ENCODE measurements at regions not wholly inside any gene's neighbourhood (a gene's known extent, or its start where the extent isn't known, plus 50 kb on each side); places are given as distances from the start of the nearest gene placed in this dataset.
"Not testable (repeated sequence)": the region's sequence is repeated elsewhere in the genome, so short reads cannot be mapped to it uniquely, and the experiment has no call there.

DNA sequence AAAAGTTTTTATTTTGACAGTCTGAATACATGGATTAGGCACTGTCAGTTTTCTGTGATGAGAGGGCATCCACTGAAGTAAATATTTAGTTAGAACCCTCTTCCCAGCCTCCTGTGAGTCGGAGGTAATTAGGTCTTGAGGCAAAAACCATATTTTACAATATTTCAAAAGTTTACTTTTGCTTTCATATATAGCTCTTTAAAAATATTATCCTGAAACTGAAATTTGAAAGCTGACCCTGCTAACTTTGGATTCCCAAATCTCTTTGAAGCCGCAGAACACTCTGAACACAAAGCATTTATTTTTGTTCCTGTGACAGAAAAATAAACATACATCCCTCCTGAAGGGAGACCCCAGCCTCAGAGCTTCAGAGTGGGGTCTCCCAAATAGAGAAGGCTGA lies 317.4 kb downstream of the KIF20B start:
- WGBS (ENCODE audit: insufficient coverage): 92% methylated on average over 1 of the region's 2 CpGs
- Histone ChIP-seq H3K27me3 (replicated peaks in 1 of 2; ENCODE audit: control insufficient read depth in 2 of 2, extremely low read depth in 1 of 2, insufficient read depth in 2 of 2, low read length in 1 of 2) (no peaks in the 10 kb centered on the region), H3K27ac (ENCODE audit: low read length) (no peak overlapping the region), H3K9me3 (no peaks in the 10 kb centered on the region), H3K4me3 (ENCODE audit: control insufficient read depth in 1 of 2, extremely low read depth in 1 of 2, low read length in 1 of 2) (no peak overlapping the region), H3K4me1 (ENCODE audit: control insufficient read depth in 1 of 2, extremely low read depth in 1 of 2, insufficient read depth in 2 of 2, low read length in 2 of 2) (no peaks in the 10 kb centered on the region), H3K36me3 (ENCODE audit: control insufficient read depth in 2 of 2, extremely low read depth in 1 of 2, insufficient read depth in 1 of 2, low read length in 1 of 2) (no peaks in the 10 kb centered on the region)
- POLR2A ChIA-PET: no interaction called here
- Mint-ChIP-seq H3K36me3 (no peaks in the 10 kb centered on the region), H3K27ac (no peak overlapping the region), H3K27me3 (peaks cover 1 to 3% of the 10 kb centered on the region in 2 donors), H3K4me3 (no peak overlapping the region), H3K9me3 (peaks cover 0 to 5% (median 0%) of the 10 kb centered on the region in 3 donors), H3K4me1 (no peaks in the 10 kb centered on the region)
- DNase-seq (no peak), ATAC-seq (replicated peaks in 1 of 4) (no peak)
- CTCF ChIA-PET: no interaction called here

DNA sequence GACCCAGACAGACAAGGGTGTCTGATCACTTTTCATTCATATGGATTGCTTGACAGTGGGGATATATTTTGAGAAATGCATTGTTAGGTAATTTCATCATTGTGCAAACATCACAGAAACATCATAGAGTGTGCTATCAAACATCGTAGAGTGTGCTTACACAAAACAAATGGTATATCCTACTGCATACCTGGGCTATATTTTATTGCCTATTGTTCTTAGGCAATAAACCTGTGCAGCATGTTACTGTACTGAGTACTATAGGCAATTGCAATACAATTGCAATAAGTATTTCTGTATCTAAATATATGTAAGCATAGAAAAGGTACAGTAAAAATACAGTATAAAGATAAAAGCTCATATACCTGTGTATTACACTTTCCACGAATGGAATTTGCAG lies 319.1 kb downstream of the KIF20B start:
- ChIA-PET POLR2A (no interaction called here), CTCF (no interaction called here)
- no peaks in the 10 kb centered on the region for H3K4me1 Mint-ChIP-seq
- H3K36me3 Mint-ChIP-seq: no peaks in the 10 kb centered on the region
- no peak overlapping the region for H3K4me3 Mint-ChIP-seq
- no peaks in the 10 kb centered on the region for H3K27me3 ChIP-seq (replicated peaks in 1 of 2; ENCODE audit: control insufficient read depth in 2 of 2, extremely low read depth in 1 of 2, insufficient read depth in 2 of 2, low read length in 1 of 2)
- peaks cover 3% of the 10 kb centered on the region in 2 donors for H3K27me3 Mint-ChIP-seq
- no peaks in the 10 kb centered on the region for H3K36me3 ChIP-seq (ENCODE audit: control insufficient read depth in 2 of 2, extremely low read depth in 1 of 2, insufficient read depth in 1 of 2, low read length in 1 of 2)
- no peak overlapping the region for H3K27ac Mint-ChIP-seq
- H3K4me1 ChIP-seq (ENCODE audit: control insufficient read depth in 1 of 2, extremely low read depth in 1 of 2, insufficient read depth in 2 of 2, low read length in 2 of 2): no peaks in the 10 kb centered on the region
- H3K9me3 Mint-ChIP-seq: peaks cover 0 to 5% (median 0%) of the 10 kb centered on the region in 3 donors
- no peak overlapping the region for H3K4me3 ChIP-seq (ENCODE audit: control insufficient read depth in 1 of 2, extremely low read depth in 1 of 2, low read length in 1 of 2)
- ATAC-seq (replicated peaks in 1 of 4): no peak
- H3K27ac ChIP-seq (ENCODE audit: low read length): no peak overlapping the region
- DNase-seq: no peak
- H3K9me3 ChIP-seq: no peaks in the 10 kb centered on the region
- WGBS (ENCODE audit: insufficient coverage): no CpG with 5 or more reads among the region's 2 CpGs

DNA sequence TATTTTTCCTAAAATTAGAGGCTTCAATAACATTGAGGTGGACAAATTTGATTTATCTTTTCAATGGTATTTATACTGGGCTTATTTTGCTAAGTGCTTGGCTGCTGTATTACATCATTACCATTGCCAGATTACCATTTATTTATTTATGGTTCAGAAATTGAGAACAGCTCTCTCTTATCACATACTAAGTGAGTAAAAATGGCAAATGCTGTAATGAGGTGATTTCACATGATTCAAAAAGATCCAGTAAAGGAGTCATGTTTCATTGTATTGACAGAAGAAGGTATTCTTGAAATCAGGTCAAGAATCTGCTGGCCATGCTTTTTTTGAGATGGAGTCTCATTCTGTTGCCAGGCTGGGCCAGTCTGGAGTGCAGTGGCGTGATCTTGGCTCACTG lies 322.6 kb downstream of the KIF20B start:
- H3K4me3 Mint-ChIP-seq: no peak overlapping the region
- H3K27me3 Mint-ChIP-seq: peaks cover 3% of the 10 kb centered on the region in 2 donors
- ChIA-PET CTCF (no interaction called here), POLR2A (no interaction called here)
- no peak overlapping the region for H3K27ac ChIP-seq (ENCODE audit: low read length)
- H3K4me1 Mint-ChIP-seq: no peaks in the 10 kb centered on the region
- 0% methylated on average over 1 of the region's 1 CpG for WGBS (ENCODE audit: insufficient coverage)
- H3K9me3 ChIP-seq: no peaks in the 10 kb centered on the region
- H3K4me3 ChIP-seq (ENCODE audit: control insufficient read depth in 1 of 2, extremely low read depth in 1 of 2, low read length in 1 of 2): no peak overlapping the region
- H3K4me1 ChIP-seq (ENCODE audit: control insufficient read depth in 1 of 2, extremely low read depth in 1 of 2, insufficient read depth in 2 of 2, low read length in 2 of 2): no peaks in the 10 kb centered on the region
- H3K27ac Mint-ChIP-seq: no peak overlapping the region
- H3K36me3 ChIP-seq (ENCODE audit: control insufficient read depth in 2 of 2, extremely low read depth in 1 of 2, insufficient read depth in 1 of 2, low read length in 1 of 2): no peaks in the 10 kb centered on the region
- H3K27me3 ChIP-seq (replicated peaks in 1 of 2; ENCODE audit: control insufficient read depth in 2 of 2, extremely low read depth in 1 of 2, insufficient read depth in 2 of 2, low read length in 1 of 2): no peaks in the 10 kb centered on the region
- H3K36me3 Mint-ChIP-seq: no peaks in the 10 kb centered on the region
- DNase-seq (no peak), ATAC-seq (replicated peaks in 1 of 4) (no peak)
- H3K9me3 Mint-ChIP-seq: no peaks in the 10 kb centered on the region

- H3K27ac ChIP-seq (ENCODE audit: low read length): no peak overlapping the region
- Mint-ChIP-seq H3K4me1 (no peaks in the 10 kb centered on the region), H3K9me3 (peaks cover 0 to 4% (median 0%) of the 10 kb centered on the region in 3 donors), H3K36me3 (no peaks in the 10 kb centered on the region), H3K27me3 (peaks cover 0 to 2% of the 10 kb centered on the region in 2 donors), H3K27ac (no peak overlapping the region), H3K4me3 (no peak overlapping the region)
- ChIA-PET CTCF (no interaction called here), POLR2A (no interaction called here)
- WGBS (ENCODE audit: insufficient coverage): no CpG with 5 or more reads among the region's 2 CpGs
- no peaks in the 10 kb centered on the region for H3K4me1 ChIP-seq (ENCODE audit: control insufficient read depth in 1 of 2, extremely low read depth in 1 of 2, insufficient read depth in 2 of 2, low read length in 2 of 2)
- no peak overlapping the region for H3K4me3 ChIP-seq (ENCODE audit: control insufficient read depth in 1 of 2, extremely low read depth in 1 of 2, low read length in 1 of 2)
- DNase-seq (no peak), ATAC-seq (replicated peaks in 1 of 4) (no peak)
- H3K36me3 ChIP-seq (ENCODE audit: control insufficient read depth in 2 of 2, extremely low read depth in 1 of 2, insufficient read depth in 1 of 2, low read length in 1 of 2): no peaks in the 10 kb centered on the region
- H3K27me3 ChIP-seq (replicated peaks in 1 of 2; ENCODE audit: control insufficient read depth in 2 of 2, extremely low read depth in 1 of 2, insufficient read depth in 2 of 2, low read length in 1 of 2): no peaks in the 10 kb centered on the region
- H3K9me3 ChIP-seq: no peaks in the 10 kb centered on the region
Observed at GRCh38 chr10:90028312-90028711, 326.9 kb downstream of the KIF20B start.

- ChIA-PET CTCF (no interaction called here), POLR2A (no interaction called here)
- WGBS (ENCODE audit: insufficient coverage): 100% methylated on average over 1 of the region's 1 CpG
- no peak overlapping the region for H3K4me3 ChIP-seq (ENCODE audit: control insufficient read depth in 1 of 2, extremely low read depth in 1 of 2, low read length in 1 of 2)
- H3K4me3 Mint-ChIP-seq: no peak overlapping the region
- peaks cover 0 to 4% (median 3%) of the 10 kb centered on the region in 3 donors for H3K9me3 Mint-ChIP-seq
- no peaks in the 10 kb centered on the region for H3K4me1 Mint-ChIP-seq
- no peak for ATAC-seq (replicated peaks in 1 of 4)
- H3K27me3 Mint-ChIP-seq: no peaks in the 10 kb centered on the region
- H3K36me3 Mint-ChIP-seq: no peaks in the 10 kb centered on the region
- no peak overlapping the region for H3K27ac ChIP-seq (ENCODE audit: low read length)
- no peaks in the 10 kb centered on the region for H3K4me1 ChIP-seq (ENCODE audit: control insufficient read depth in 1 of 2, extremely low read depth in 1 of 2, insufficient read depth in 2 of 2, low read length in 2 of 2)
- no peaks in the 10 kb centered on the region for H3K27me3 ChIP-seq (replicated peaks in 1 of 2; ENCODE audit: control insufficient read depth in 2 of 2, extremely low read depth in 1 of 2, insufficient read depth in 2 of 2, low read length in 1 of 2)
- H3K36me3 ChIP-seq (ENCODE audit: control insufficient read depth in 2 of 2, extremely low read depth in 1 of 2, insufficient read depth in 1 of 2, low read length in 1 of 2): no peaks in the 10 kb centered on the region
- H3K27ac Mint-ChIP-seq: no peak overlapping the region
- DNase-seq: no peak
- H3K9me3 ChIP-seq: no peaks in the 10 kb centered on the region
Observed at GRCh38 chr10:90031776-90032175, 330.4 kb downstream of the KIF20B start.

DNA sequence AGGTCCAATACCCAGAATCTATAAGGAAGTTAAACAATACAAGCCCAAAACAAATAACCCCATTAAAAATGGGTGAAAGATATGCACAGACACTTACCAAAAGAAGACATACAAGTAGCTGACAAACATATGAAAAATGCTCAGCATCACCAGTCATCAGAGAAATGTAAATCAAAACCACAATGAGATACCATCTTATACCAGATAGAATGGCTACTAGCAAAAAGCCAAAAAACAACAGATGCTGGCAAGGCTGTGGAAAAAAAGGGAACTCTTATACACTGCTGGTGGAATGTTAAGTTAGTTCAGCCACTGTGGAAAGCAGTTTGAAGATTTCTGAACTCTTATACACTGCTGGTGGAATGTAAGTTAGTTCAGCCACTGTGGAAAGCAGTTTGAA lies 331.1 kb downstream of the KIF20B start:
- no peaks in the 10 kb centered on the region for H3K27me3 Mint-ChIP-seq
- Histone ChIP-seq H3K9me3 (no peaks in the 10 kb centered on the region), H3K36me3 (ENCODE audit: control insufficient read depth in 2 of 2, extremely low read depth in 1 of 2, insufficient read depth in 1 of 2, low read length in 1 of 2) (no peaks in the 10 kb centered on the region), H3K27ac (ENCODE audit: low read length) (no peak overlapping the region), H3K4me1 (ENCODE audit: control insufficient read depth in 1 of 2, extremely low read depth in 1 of 2, insufficient read depth in 2 of 2, low read length in 2 of 2) (no peaks in the 10 kb centered on the region), H3K4me3 (ENCODE audit: control insufficient read depth in 1 of 2, extremely low read depth in 1 of 2, low read length in 1 of 2) (no peak overlapping the region), H3K27me3 (replicated peaks in 1 of 2; ENCODE audit: control insufficient read depth in 2 of 2, extremely low read depth in 1 of 2, insufficient read depth in 2 of 2, low read length in 1 of 2) (no peaks in the 10 kb centered on the region)
- peaks cover 0 to 4% (median 3%) of the 10 kb centered on the region in 3 donors for H3K9me3 Mint-ChIP-seq
- H3K36me3 Mint-ChIP-seq: no peaks in the 10 kb centered on the region
- POLR2A ChIA-PET: no interaction called here
- H3K4me1 Mint-ChIP-seq: no peaks in the 10 kb centered on the region
- H3K27ac Mint-ChIP-seq: no peak overlapping the region
- CTCF ChIA-PET: no interaction called here
- ATAC-seq (replicated peaks in 1 of 4) (no peak), DNase-seq (no peak)
- no peak overlapping the region for H3K4me3 Mint-ChIP-seq

GRCh38 chr10:90034862-90035261 lies 333.5 kb downstream of the KIF20B start:
- H3K9me3 ChIP-seq; ATAC-seq (replicated peaks in 1 of 4); H3K9me3 Mint-ChIP-seq; CTCF ChIA-PET; H3K4me3 ChIP-seq (ENCODE audit: control insufficient read depth in 1 of 2, extremely low read depth in 1 of 2, low read length in 1 of 2); H3K4me1 ChIP-seq (ENCODE audit: control insufficient read depth in 1 of 2, extremely low read depth in 1 of 2, insufficient read depth in 2 of 2, low read length in 2 of 2); H3K36me3 ChIP-seq (ENCODE audit: control insufficient read depth in 2 of 2, extremely low read depth in 1 of 2, insufficient read depth in 1 of 2, low read length in 1 of 2); H3K27ac ChIP-seq (ENCODE audit: low read length); H3K4me3 Mint-ChIP-seq; DNase-seq; H3K27me3 ChIP-seq (replicated peaks in 1 of 2; ENCODE audit: control insufficient read depth in 2 of 2, extremely low read depth in 1 of 2, insufficient read depth in 2 of 2, low read length in 1 of 2); H3K36me3 Mint-ChIP-seq; POLR2A ChIA-PET; H3K4me1 Mint-ChIP-seq; H3K27ac Mint-ChIP-seq; H3K27me3 Mint-ChIP-seq: not testable (repeated sequence)
- WGBS (ENCODE audit: insufficient coverage): no CpG with 5 or more reads among the region's 5 CpGs

All from T-cell (primary cell).